DOHH2 (cell line): ENCODE measurements at regions not wholly inside any gene's neighbourhood (a gene's known extent, or its start where the extent isn't known, plus 50 kb on each side); places are given as distances from the start of the nearest gene placed in this dataset.

Experiments
- H3F3A ChIP-seq: fragments of 200-600 bp; sonication (generic), shearing (Covaris generic); 2 replicates; pipeline ENCODE4 v1.6.0; 2016; ENCODE audit warnings: antibody characterized with exemption, mild to moderate bottlenecking; ENCODE audit not compliant: control insufficient read depth, insufficient read depth
- H3K27ac ChIP-seq: fragments of 200-600 bp; sonication (generic); 2 replicates; pipeline ENCODE4 v1.5.1; 2014; ENCODE audit warnings: low read depth, mild to moderate bottlenecking, low read length, moderate library complexity
- H3K27me3 ChIP-seq: fragments of 200-600 bp; sonication (generic); 2 replicates; pipeline ENCODE4 v1.6.1; 2014; ENCODE audit warnings: mild to moderate bottlenecking, low read length, mixed read lengths; ENCODE audit not compliant: control insufficient read depth
- H3K36me3 ChIP-seq: fragments of 200-600 bp; sonication (generic); 2 replicates; pipeline ENCODE4 v1.6.1; 2014; ENCODE audit warnings: mild to moderate bottlenecking, low read length, moderate library complexity, mixed read lengths; ENCODE audit not compliant: control insufficient read depth
- H3K4me1 ChIP-seq: fragments of 200-600 bp; sonication (generic); 2 replicates; pipeline ENCODE4 v1.6.1; 2014; ENCODE audit warnings: mild to moderate bottlenecking, low read length, mixed read lengths; ENCODE audit not compliant: control insufficient read depth
- H3K4me2 ChIP-seq: fragments of 200-600 bp; sonication (generic); 2 replicates; pipeline ENCODE4 v1.6.0; 2014; ENCODE audit warnings: mild to moderate bottlenecking, low read length, moderate library complexity
- H3K4me3 ChIP-seq: fragments of 200-600 bp; sonication (generic); 2 replicates; pipeline ENCODE4 v1.5.1; 2014; ENCODE audit warnings: mild to moderate bottlenecking, low read length, mixed read lengths
- H3K79me2 ChIP-seq: fragments of 200-600 bp; sonication (generic); 2 replicates; pipeline ENCODE4 v1.6.1; 2014; ENCODE audit warnings: mild to moderate bottlenecking, low read length, mixed read lengths; ENCODE audit not compliant: control insufficient read depth
- H3K9me2 ChIP-seq: fragments of 200-600 bp; sonication (generic); replicated peaks from 2 replicates; pipeline ENCODE4 v1.6.1; 2014; ENCODE audit warnings: mild to moderate bottlenecking, low read length, mixed read lengths; ENCODE audit not compliant: control insufficient read depth
- H3K9me3 ChIP-seq: fragments of 200-600 bp; sonication (generic); 2 replicates; pipeline ENCODE4 v1.6.1; 2014; ENCODE audit warnings: antibody characterized with exemption, low read length, mixed read lengths; ENCODE audit not compliant: control insufficient read depth, insufficient read depth
- H4K20me1 ChIP-seq: fragments of 200-600 bp; sonication (generic); 2 replicates; pipeline ENCODE4 v1.6.0; 2014; ENCODE audit warnings: low read depth, mild to moderate bottlenecking, antibody characterized with exemption, low read length, moderate library complexity; ENCODE audit not compliant: control insufficient read depth, insufficient read depth
- CTCF ChIP-seq: fragments of 200-600 bp; sonication (generic); IDR thresholded peaks from one replicate; pipeline ENCODE4 v1.5.1; 2014; ENCODE audit warnings: antibody characterized with exemption, mild to moderate bottlenecking, low read depth, low read length; ENCODE audit not compliant: poor library complexity, severe bottlenecking
- EZH2phosphoT487 ChIP-seq: fragments of 200-600 bp; sonication (generic); IDR thresholded peaks from 2 replicates; pipeline ENCODE4 v1.6.1; 2017; ENCODE audit warnings: borderline replicate concordance, mild to moderate bottlenecking, antibody characterized with exemption, low read length, moderate library complexity, mixed read lengths

DNA sequence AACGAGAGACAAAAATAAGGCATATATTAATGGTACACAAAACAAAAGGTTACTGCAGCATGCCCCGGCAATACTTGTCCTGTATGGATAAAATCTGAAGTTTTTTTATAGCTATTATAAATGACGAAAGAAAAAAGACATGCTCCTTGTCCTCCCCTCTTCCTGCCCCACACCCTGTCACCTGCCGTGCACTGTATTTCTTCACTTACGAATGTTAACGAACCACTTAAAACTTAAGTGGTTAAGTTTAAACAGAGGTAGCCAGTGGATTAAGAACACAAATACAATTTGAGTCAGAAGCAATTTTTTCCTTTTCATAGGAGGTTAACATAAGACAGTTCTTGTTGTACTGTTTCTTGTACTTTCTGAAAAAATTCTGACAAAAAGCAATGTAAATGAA lies 799.1 kb upstream of the NECTIN3 start:
- no peak for TF ChIP-seq CTCF
- TF ChIP-seq EZH2phosphoT487, result no peak
- no peaks in the 10 kb centered on the region for H4K20me1 ChIP-seq
- no peaks in the 10 kb centered on the region for H3F3A ChIP-seq
- no peak overlapping the region for H3K4me3 ChIP-seq
- H3K79me2 ChIP-seq, result no peaks in the 10 kb centered on the region
- no peaks in the 10 kb centered on the region for H3K4me1 ChIP-seq
- H3K27ac ChIP-seq, result no peak overlapping the region
- H3K9me2 ChIP-seq, result no peaks in the 10 kb centered on the region
- no peaks in the 10 kb centered on the region for H3K9me3 ChIP-seq
- H3K27me3 ChIP-seq, result no peaks in the 10 kb centered on the region
- no peaks in the 10 kb centered on the region for H3K36me3 ChIP-seq
- no peak overlapping the region for H3K4me2 ChIP-seq

DNA sequence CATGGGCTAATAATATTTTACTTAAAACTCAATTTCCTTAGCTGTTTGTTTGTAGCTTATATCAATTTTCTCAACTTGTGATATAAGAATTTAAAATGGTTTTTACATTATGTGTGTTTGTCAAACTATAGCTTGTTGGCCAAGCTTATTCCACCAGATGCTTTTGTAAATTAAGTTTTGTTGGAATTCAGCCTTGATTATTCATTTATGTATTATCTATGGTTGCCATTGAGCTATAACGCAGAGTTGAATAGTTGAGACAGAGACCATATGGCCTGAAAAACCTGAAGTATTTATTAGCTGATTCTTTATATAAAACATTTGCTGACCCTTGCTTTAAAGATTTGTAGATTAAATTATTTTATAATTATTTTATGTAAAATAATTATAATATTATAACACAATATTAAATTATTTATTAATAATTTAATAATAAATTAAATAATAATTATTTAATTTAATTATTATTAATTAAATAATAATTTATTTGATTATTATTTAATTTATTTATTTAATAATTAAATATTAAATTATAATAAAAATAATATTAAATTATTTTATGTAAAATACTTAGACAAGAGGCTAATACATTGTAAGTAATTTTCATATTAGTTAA lies 779.6 kb upstream of the NECTIN3 start:
- Histone ChIP-seq H3K4me2 (no peak overlapping the region), H3K4me3 (no peak overlapping the region), H3K9me3 (no peaks in the 10 kb centered on the region), H4K20me1 (no peaks in the 10 kb centered on the region), H3K9me2 (no peaks in the 10 kb centered on the region), H3K36me3 (no peaks in the 10 kb centered on the region), H3K27me3 (no peaks in the 10 kb centered on the region), H3K27ac (no peak overlapping the region), H3F3A (no peaks in the 10 kb centered on the region), H3K4me1 (no peaks in the 10 kb centered on the region), H3K79me2 (no peaks in the 10 kb centered on the region)
- no peak for TF ChIP-seq EZH2phosphoT487
- TF ChIP-seq CTCF, result no peak

GRCh38 chr3:110293660-110294059 lies 778.0 kb upstream of the NECTIN3 start:
- no peaks in the 10 kb centered on the region for H3K36me3 ChIP-seq
- no peaks in the 10 kb centered on the region for H3K4me1 ChIP-seq
- no peaks in the 10 kb centered on the region for H3K9me2 ChIP-seq
- no peak overlapping the region for H3K27ac ChIP-seq
- H3K9me3 ChIP-seq, result no peaks in the 10 kb centered on the region
- H3K27me3 ChIP-seq, result no peaks in the 10 kb centered on the region
- H3K79me2 ChIP-seq, result no peaks in the 10 kb centered on the region
- H3K4me2 ChIP-seq, result no peak overlapping the region
- H3F3A ChIP-seq, result no peaks in the 10 kb centered on the region
- TF ChIP-seq EZH2phosphoT487 (no peak), CTCF (no peak)
- H4K20me1 ChIP-seq, result no peaks in the 10 kb centered on the region
- H3K4me3 ChIP-seq, result no peak overlapping the region
